H9 (cell line): ENCODE measurements at regions not wholly inside any gene's neighbourhood (a gene's known extent, or its start where the extent isn't known, plus 50 kb on each side); places are given as distances from the start of the nearest gene placed in this dataset.

Source experiments
- DNase-seq: peaks from one replicate; pipeline ENCODE4 v3.0.0-alpha.2; 2017
- H2AFZ ChIP-seq: one replicate; pipeline ENCODE4 v1.6.1; 2013; ENCODE audit warnings: mild to moderate bottlenecking, low read length, control low read depth, moderate library complexity
- H2AK5ac ChIP-seq: 2 replicates; pipeline ENCODE4 v1.6.1; 2013; ENCODE audit warnings: low read length, control low read depth, mixed read lengths; ENCODE audit not compliant: insufficient read length
- H2BK120ac ChIP-seq: one replicate; pipeline ENCODE4 v1.6.1; 2013; ENCODE audit warnings: low read depth, mild to moderate bottlenecking, low read length, control low read depth, inconsistent platforms; ENCODE audit not compliant: poor library complexity, severe bottlenecking
- H2BK12ac ChIP-seq: 2 replicates; pipeline ENCODE4 v1.6.1; 2013; ENCODE audit warnings: low read length, control low read depth, mixed read lengths, low read depth; ENCODE audit not compliant: insufficient read length
- H2BK15ac ChIP-seq: 2 replicates; pipeline ENCODE4 v1.6.1; 2013; ENCODE audit warnings: low read depth, low read length, control low read depth
- H2BK20ac ChIP-seq: one replicate; pipeline ENCODE4 v1.6.1; 2013; ENCODE audit warnings: low read depth, mild to moderate bottlenecking, low read length, control low read depth, inconsistent platforms; ENCODE audit not compliant: poor library complexity, severe bottlenecking
- H2BK5ac ChIP-seq: 2 replicates; pipeline ENCODE4 v1.6.1; 2013; ENCODE audit warnings: low read length, control low read depth, mixed read lengths; ENCODE audit not compliant: insufficient read length
- H3K14ac ChIP-seq: 2 replicates; pipeline ENCODE4 v1.6.1; 2013; ENCODE audit warnings: low read length, control low read depth; ENCODE audit not compliant: insufficient read depth
- H3K18ac ChIP-seq: 2 replicates; pipeline ENCODE4 v1.6.1; 2013; ENCODE audit warnings: low read depth, mild to moderate bottlenecking, mixed read lengths, low read length, control low read depth; ENCODE audit not compliant: insufficient read length
- H3K23ac ChIP-seq: 2 replicates; pipeline ENCODE4 v1.6.1; 2013; ENCODE audit warnings: low read length, control low read depth, mixed read lengths, low read depth; ENCODE audit not compliant: insufficient read length
- H3K23me2 ChIP-seq: 2 replicates; pipeline ENCODE4 v1.6.1; 2013; ENCODE audit warnings: low read depth, mild to moderate bottlenecking, mixed read lengths, low read length, control low read depth; ENCODE audit not compliant: insufficient read length, poor library complexity, severe bottlenecking
- H3K27ac ChIP-seq: 2 replicates; pipeline ENCODE4 v1.5.1; 2013; ENCODE audit warnings: low read length, control low read depth, mixed read lengths, low read depth; ENCODE audit not compliant: insufficient read length
- H3K27me3 ChIP-seq: 2 replicates; pipeline ENCODE4 v1.6.1; 2013; ENCODE audit warnings: low read length, control low read depth, inconsistent platforms; ENCODE audit not compliant: insufficient read depth
- H3K4ac ChIP-seq: 2 replicates; pipeline ENCODE4 v1.6.1; 2013; ENCODE audit warnings: low read depth, mild to moderate bottlenecking, control low read depth, inconsistent platforms, low read length, moderate library complexity
- H3K4me1 ChIP-seq: 2 replicates; pipeline ENCODE4 v1.6.1; 2013; ENCODE audit warnings: low read length, control low read depth, inconsistent platforms; ENCODE audit not compliant: insufficient read depth
- H3K4me2 ChIP-seq: 2 replicates; pipeline ENCODE4 v1.6.1; 2013; ENCODE audit warnings: low read length, control low read depth, mixed read lengths; ENCODE audit not compliant: insufficient read length, insufficient read depth
- H3K56ac ChIP-seq: 2 replicates; pipeline ENCODE4 v1.6.1; 2013; ENCODE audit warnings: low read depth, mild to moderate bottlenecking, mixed read lengths, low read length, control low read depth; ENCODE audit not compliant: insufficient read length
- H3K79me1 ChIP-seq: 2 replicates; pipeline ENCODE4 v1.6.1; 2013; ENCODE audit warnings: low read depth, mild to moderate bottlenecking, moderate library complexity, low read length, control low read depth, inconsistent platforms; ENCODE audit not compliant: insufficient read depth, poor library complexity, severe bottlenecking
- H3K79me2 ChIP-seq: 2 replicates; pipeline ENCODE4 v1.6.1; 2013; ENCODE audit warnings: low read length, control low read depth, inconsistent platforms; ENCODE audit not compliant: insufficient read depth
- H3K9ac ChIP-seq: 2 replicates; pipeline ENCODE4 v1.6.1; 2013; ENCODE audit warnings: low read length, control low read depth, mixed read lengths; ENCODE audit not compliant: insufficient read length; ENCODE audit errors: extremely low read depth
- H3K9me3 ChIP-seq: one replicate; pipeline ENCODE4 v1.6.1; 2013; ENCODE audit warnings: low read depth, low read length, inconsistent platforms; ENCODE audit not compliant: control insufficient read depth
- H3T11ph ChIP-seq: one replicate; pipeline ENCODE4 v1.6.1; 2013; ENCODE audit warnings: mild to moderate bottlenecking, low read length, control low read depth, inconsistent platforms
- H4K20me1 ChIP-seq: one replicate; pipeline ENCODE4 v1.6.1; 2013; ENCODE audit not compliant: control insufficient read depth, insufficient read length, insufficient read depth
- H4K5ac ChIP-seq: 2 replicates; pipeline ENCODE4 v1.6.1; 2013; ENCODE audit warnings: low read depth, mild to moderate bottlenecking, mixed read lengths, low read length, control low read depth; ENCODE audit not compliant: insufficient read length
- H4K8ac ChIP-seq: replicated peaks from 2 replicates; pipeline ENCODE4 v1.6.1; 2013; ENCODE audit warnings: low read length, control low read depth, mixed read lengths, low read depth; ENCODE audit not compliant: insufficient read length
- H4K91ac ChIP-seq: 2 replicates; pipeline ENCODE4 v1.6.1; 2013; ENCODE audit warnings: low read depth, mild to moderate bottlenecking, moderate library complexity, mixed read lengths, low read length, control low read depth; ENCODE audit not compliant: insufficient read length
- H3K27ac Mint-ChIP-seq, 3 experiments: 2 replicates in 2 of 3; 3 replicates in 1 of 3; pipeline ENCODE4 v1.8.0; 2020 to 2021; ENCODE audit warnings: mixed read lengths in 3 of 3, mild to moderate bottlenecking in 1 of 3, moderate library complexity in 1 of 3
- H3K27me3 Mint-ChIP-seq: 2 replicates; pipeline ENCODE4 v1.8.0; 2021; ENCODE audit warnings: low read depth, mild to moderate bottlenecking, moderate library complexity, mixed read lengths
- H3K36me3 Mint-ChIP-seq, 3 experiments: 2 replicates in 2 of 3; 3 replicates in 1 of 3; pipeline ENCODE4 v1.8.0; 2020 to 2021; ENCODE audit warnings: low read depth in 3 of 3, mixed read lengths in 3 of 3; ENCODE audit not compliant: insufficient read depth in 1 of 3
- H3K4me1 Mint-ChIP-seq, 2 experiments: 2 replicates each; pipeline ENCODE4 v1.8.0; 2020; ENCODE audit warnings: mixed read lengths in 2 of 2
- H3K4me3 Mint-ChIP-seq, 2 experiments: 2 replicates in 1 of 2; 3 replicates in 1 of 2; pipeline ENCODE4 v1.8.0; 2020 to 2021; ENCODE audit warnings: mild to moderate bottlenecking in 2 of 2, mixed read lengths in 2 of 2, moderate library complexity in 1 of 2
- H3K9me3 Mint-ChIP-seq, 2 experiments: 2 replicates in 1 of 2; 3 replicates in 1 of 2; pipeline ENCODE4 v1.8.0; 2020; ENCODE audit warnings: mild to moderate bottlenecking in 2 of 2, mixed read lengths in 2 of 2, moderate library complexity in 1 of 2
- CTCF ChIP-seq: fragments of 200-600 bp; sonication (generic); conservative IDR thresholded peaks from 3 replicates; pipeline ENCODE4 v1.8.0; 2021; ENCODE audit warnings: antibody characterized with exemption, mild to moderate bottlenecking
- WGBS: extraction: QIAGEN DNeasy Blood & Tissue Kit; methylation state at CpG from one replicate; pipeline ENCODE4 v1.1.7; 2013; ENCODE audit warnings: missing lambda C conversion rate, low lambda C conversion rate, mixed read lengths; ENCODE audit not compliant: insufficient read length; ENCODE audit errors: extremely low coverage; 5-methylcytosine and 5-hydroxymethylcytosine counted together

DNA sequence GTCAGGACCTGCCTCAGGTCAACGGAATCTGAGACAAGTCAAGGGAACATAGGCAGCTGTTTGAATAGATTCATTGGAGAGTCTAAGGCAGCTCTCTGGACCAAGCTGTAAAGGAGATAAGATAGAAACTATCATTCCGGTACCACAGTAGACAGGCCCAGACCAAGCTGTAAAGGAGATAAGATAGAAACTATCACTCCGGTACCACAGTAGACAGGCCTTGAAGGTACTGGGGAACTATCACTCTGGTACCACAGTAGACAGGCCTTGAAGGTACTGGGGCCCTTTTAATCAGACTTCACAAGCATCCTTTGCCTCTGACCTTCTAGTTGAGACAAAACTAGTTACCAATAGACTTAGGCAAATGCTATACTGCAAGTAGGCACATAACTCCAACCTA lies 346.1 kb downstream of the DCDC2C start:
- H4K8ac ChIP-seq, result no peak overlapping the region
- H3K27ac Mint-ChIP-seq, result no peak overlapping the region
- H3K27ac ChIP-seq, result no peak overlapping the region
- H3K14ac ChIP-seq, result no peak overlapping the region
- H2BK120ac ChIP-seq, result no peak overlapping the region
- H3K9me3 ChIP-seq, result no peaks in the 10 kb centered on the region
- no peak overlapping the region for H3K23ac ChIP-seq
- H3K79me1 ChIP-seq, result no peaks in the 10 kb centered on the region
- no peak overlapping the region for H3K56ac ChIP-seq
- no peaks in the 10 kb centered on the region for H3K4me1 ChIP-seq
- no CpG with 5 or more reads among the region's 3 CpGs for WGBS
- no peak overlapping the region for H3K18ac ChIP-seq
- no peaks in the 10 kb centered on the region for H3K79me2 ChIP-seq
- no peak for DNase-seq
- H4K91ac ChIP-seq, result no peak overlapping the region
- no peak overlapping the region for H2BK5ac ChIP-seq
- H2BK20ac ChIP-seq, result no peak overlapping the region
- no peak overlapping the region for H2BK12ac ChIP-seq
- no peak overlapping the region for H2AK5ac ChIP-seq
- H3K36me3 Mint-ChIP-seq, result no peaks in the 10 kb centered on the region
- H3K4me3 Mint-ChIP-seq, result no peak overlapping the region
- H3K4me2 ChIP-seq, result no peak overlapping the region
- H3K23me2 ChIP-seq, result no peaks in the 10 kb centered on the region
- H3K9ac ChIP-seq, result no peak overlapping the region
- H3T11ph ChIP-seq, result no peak overlapping the region
- no peaks in the 10 kb centered on the region for H3K27me3 ChIP-seq
- H3K4ac ChIP-seq, result no peak overlapping the region
- TF ChIP-seq CTCF, result no peak
- H3K27me3 Mint-ChIP-seq, result no peaks in the 10 kb centered on the region
- H3K4me1 Mint-ChIP-seq, result peaks cover 4 to 6% of the 10 kb centered on the region in 2 experiments; a peak in 3 of 4 replicates
- no peaks in the 10 kb centered on the region for H4K20me1 ChIP-seq
- no peak overlapping the region for H4K5ac ChIP-seq
- no peak overlapping the region for H2BK15ac ChIP-seq
- H2AFZ ChIP-seq, result no peak overlapping the region
- H3K9me3 Mint-ChIP-seq, result peaks cover 0 to 2% of the 10 kb centered on the region in 2 experiments; a peak in 2 of 5 replicates
